VCaP (cell line): ENCODE measurements at regions not wholly inside any gene's neighbourhood (a gene's known extent, or its start where the extent isn't known, plus 50 kb on each side); places are given as distances from the start of the nearest gene placed in this dataset.
"Not testable (repeated sequence)": the region's sequence is repeated elsewhere in the genome, so short reads cannot be mapped to it uniquely, and the experiment has no call there.

ENCODE experiments used
- H3K27ac ChIP-seq: fragments of 450-650 bp; 2 replicates; pipeline ENCODE4 v1.5.1; 2017
- CTCF ChIP-seq: fragments of 450-650 bp; conservative IDR thresholded peaks from 2 replicates; pipeline ENCODE4 v1.5.1; 2017; ENCODE audit warnings: mild to moderate bottlenecking, moderate library complexity

GRCh38 chr2:200199576-200200263 lies 106.8 kb upstream of the SPATS2L start:
- H3K27ac ChIP-seq, result no peak overlapping the region
- TF ChIP-seq CTCF, result no peak

- not testable (repeated sequence) for H3K27ac ChIP-seq
Observed at GRCh38 chr2:200201839-200202238, 104.7 kb upstream of the SPATS2L start.

GRCh38 chr2:200203381-200203827 lies 103.1 kb upstream of the SPATS2L start:
- H3K27ac ChIP-seq, result no peak overlapping the region
- TF ChIP-seq CTCF, result no peak

GRCh38 chr2:200208041-200208440 lies 98.5 kb upstream of the SPATS2L start:
- H3K27ac ChIP-seq, result no peak overlapping the region
- no peak for TF ChIP-seq CTCF

- H3K27ac ChIP-seq, result no peak overlapping the region
- no peak for TF ChIP-seq CTCF
Observed at GRCh38 chr2:200209030-200209429, 97.5 kb upstream of the SPATS2L start.

- no peak overlapping the region for H3K27ac ChIP-seq
- TF ChIP-seq CTCF, result no peak
Observed at GRCh38 chr2:200211643-200212042, 94.8 kb upstream of the SPATS2L start.

- TF ChIP-seq CTCF, result no peak
- H3K27ac ChIP-seq, result no peak overlapping the region
Observed at GRCh38 chr2:200212862-200213425, 93.5 kb upstream of the SPATS2L start.

GRCh38 chr2:200216310-200216709 lies 90.2 kb upstream of the SPATS2L start:
- TF ChIP-seq CTCF, result no peak

More at GRCh38 chr2:200216310-200216709, 90.2 kb upstream of the SPATS2L start:
- H3K27ac ChIP-seq, result no peak overlapping the region
